22Rv1 (cell line): ENCODE measurements at regions not wholly inside any gene's neighbourhood (a gene's known extent, or its start where the extent isn't known, plus 50 kb on each side); places are given as distances from the start of the nearest gene placed in this dataset.
"Not testable (repeated sequence)": the region's sequence is repeated elsewhere in the genome, so short reads cannot be mapped to it uniquely, and the experiment has no call there.

ENCODE experiments used
- H3K27ac ChIP-seq: fragments of 450-650 bp; 2 replicates; pipeline ENCODE4 v1.5.1; 2017
- CTCF ChIP-seq: fragments of 450-650 bp; IDR thresholded peaks from 2 replicates; pipeline ENCODE4 v1.5.1; 2017; ENCODE audit warnings: mild to moderate bottlenecking
- ZFX ChIP-seq: fragments of 450-650 bp; IDR thresholded peaks from 2 replicates; pipeline ENCODE4 v1.6.1; 2017; ENCODE audit warnings: antibody characterized with exemption, borderline replicate concordance

- TF ChIP-seq ZFX = no peak
- TF ChIP-seq CTCF = no peak
- H3K27ac ChIP-seq = no peak overlapping the region
These were observed 393.7 kb upstream of the TENM3 start for GRCh38 chr4:181849472-181849871.

- TF ChIP-seq ZFX = no peak
- TF ChIP-seq CTCF = no peak
- no peak overlapping the region for H3K27ac ChIP-seq
These were observed 389.2 kb upstream of the TENM3 start for GRCh38 chr4:181853881-181854511.

GRCh38 chr4:181855307-181855706 lies 387.9 kb upstream of the TENM3 start:
- no peak overlapping the region for H3K27ac ChIP-seq
- no peak for TF ChIP-seq ZFX
- TF ChIP-seq CTCF = no peak

- H3K27ac ChIP-seq = not testable (repeated sequence)
These were observed 385.7 kb upstream of the TENM3 start for GRCh38 chr4:181857471-181857870.

- no peak for TF ChIP-seq CTCF
- TF ChIP-seq ZFX = no peak
These were observed 384.5 kb upstream of the TENM3 start for GRCh38 chr4:181858741-181859140.

GRCh38 chr4:181859439-181859838 lies 383.8 kb upstream of the TENM3 start:
- no peak for TF ChIP-seq ZFX
- TF ChIP-seq CTCF = no peak
- H3K27ac ChIP-seq = no peak overlapping the region

More at GRCh38 chr4:181858741-181859140, 384.5 kb upstream of the TENM3 start:
- no peak overlapping the region for H3K27ac ChIP-seq

- no peak overlapping the region for H3K27ac ChIP-seq
- TF ChIP-seq ZFX (no peak), CTCF (no peak)
These were observed 383.0 kb upstream of the TENM3 start for GRCh38 chr4:181860157-181860556.

- TF ChIP-seq ZFX = no peak
- TF ChIP-seq CTCF = no peak
- H3K27ac ChIP-seq = no peak overlapping the region
These were observed 382.5 kb upstream of the TENM3 start for GRCh38 chr4:181860668-181861067.
